ENCODE measurements at regions not wholly inside any gene's neighbourhood (a gene's known extent, or its start where the extent isn't known, plus 50 kb on each side); places are given as distances from the start of the nearest gene placed in this dataset.

GRCh38 chrX:39338583-39338982, 537.3 kb downstream of the MID1IP1 start:
- Histone ChIP-seq H3F3A (replicated peaks; ENCODE audit: insufficient read depth) (no peaks in the 10 kb centered on the region), H3K9me3 (no peaks in the 10 kb centered on the region), H4K20me1 (ENCODE audit: insufficient read depth) (no peaks in the 10 kb centered on the region), H3K4me1 (ENCODE audit: control insufficient read depth in 1 of 2, insufficient read depth in 2 of 2, low read depth in 1 of 2, low read length in 1 of 2) (peaks cover 0 to 2% of the 10 kb centered on the region in 2 experiments; a peak in 1 of 4 replicates), H3K36me3 (replicated peaks in 1 of 2; ENCODE audit: control insufficient read depth in 1 of 2, insufficient read depth in 2 of 2, low read length in 1 of 2) (no peaks in the 10 kb centered on the region), H3K9me2 (no peaks in the 10 kb centered on the region), H3K9ac (no peak overlapping the region), H3K27me3 (ENCODE audit: insufficient read depth) (peaks cover 5% of the 10 kb centered on the region; the same call in 1 of the 2 replicates), H2AFZ (ENCODE audit: low read depth) (no peak overlapping the region), H3K4me3 (ENCODE audit: low read depth in 2 of 2, low read length in 1 of 2) (no peak overlapping the region), H3K27ac (ENCODE audit: low read depth in 2 of 2, low read length in 1 of 2) (no peak overlapping the region), H3K79me2 (ENCODE audit: insufficient read depth) (no peaks in the 10 kb centered on the region), H3K4me2 (no peak overlapping the region)
- WGBS (ENCODE audit: low lambda C conversion rate), result 16% methylated on average over 2 of the region's 2 CpGs
- CTCF ChIA-PET, result no interaction called here
- DNase-seq, result no peak
- TF ChIP-seq CTCF (IDR thresholded peaks at IDR 0.05) (no peak), RCOR1 (IDR thresholded peaks at IDR 0.05; ENCODE audit: low read length) (no peak), SIN3A (IDR thresholded peaks at IDR 0.05; ENCODE audit: borderline replicate concordance, low read depth, low read length) (no peak), TAF1 (IDR thresholded peaks at IDR 0.05; ENCODE audit: borderline replicate concordance, low read depth, low read length) (no peak), IRF3 (IDR thresholded peaks at IDR 0.05; ENCODE audit: low read depth, low read length) (no peak), TCF12 (IDR thresholded peaks at IDR 0.05) (no peak), POLR2AphosphoS5 (IDR thresholded peaks at IDR 0.05; ENCODE audit: low read depth, low read length) (no peak), RAD21 (IDR thresholded peaks at IDR 0.05; ENCODE audit: low read length) (no peak), GATA2 (CRISPR knock-in tag; IDR thresholded peaks at IDR 0.05) (no peak), EP300 (IDR thresholded peaks at IDR 0.05; ENCODE audit: borderline replicate concordance in 1 of 2, low read depth in 1 of 2, low read length in 1 of 2) (no peak), USF1 (IDR thresholded peaks at IDR 0.05; ENCODE audit: borderline replicate concordance, low read depth) (no peak), NFIC (IDR thresholded peaks at IDR 0.05; ENCODE audit: borderline replicate concordance) (no peak), YY1 (IDR thresholded peaks at IDR 0.05; ENCODE audit: low read depth) (no peak)
- POLR2A ChIA-PET, result no interaction called here

- WGBS (ENCODE audit: low lambda C conversion rate), result 22% methylated on average over 5 of the region's 5 CpGs
- Histone ChIP-seq H2AFZ (ENCODE audit: low read depth) (no peak overlapping the region), H3K36me3 (replicated peaks in 1 of 2; ENCODE audit: control insufficient read depth in 1 of 2, insufficient read depth in 2 of 2, low read length in 1 of 2) (no peaks in the 10 kb centered on the region), H4K20me1 (ENCODE audit: insufficient read depth) (no peaks in the 10 kb centered on the region), H3K9me2 (no peaks in the 10 kb centered on the region), H3K4me3 (ENCODE audit: low read depth in 2 of 2, low read length in 1 of 2) (no peak overlapping the region), H3K9me3 (no peaks in the 10 kb centered on the region), H3K27ac (ENCODE audit: low read depth in 2 of 2, low read length in 1 of 2) (no peak overlapping the region), H3K79me2 (ENCODE audit: insufficient read depth) (no peaks in the 10 kb centered on the region), H3F3A (replicated peaks; ENCODE audit: insufficient read depth) (no peaks in the 10 kb centered on the region), H3K9ac (no peak overlapping the region), H3K4me2 (no peak overlapping the region), H3K27me3 (ENCODE audit: insufficient read depth) (peaks cover 9% of the 10 kb centered on the region; the same call in 1 of the 2 replicates), H3K4me1 (ENCODE audit: control insufficient read depth in 1 of 2, insufficient read depth in 2 of 2, low read depth in 1 of 2, low read length in 1 of 2) (no peaks in the 10 kb centered on the region)
- no peak for DNase-seq
- ChIA-PET CTCF (no interaction called here), POLR2A (no interaction called here)
- TF ChIP-seq GABPA (IDR thresholded peaks at IDR 0.05; ENCODE audit: low read depth), result no peak
- TF ChIP-seq MAX (IDR thresholded peaks at IDR 0.05; ENCODE audit: low read depth), result no peak
- TF ChIP-seq MEF2A (IDR thresholded peaks at IDR 0.05; ENCODE audit: borderline replicate concordance, low read depth), result no peak
- no peak for TF ChIP-seq ZBTB33 (IDR thresholded peaks at IDR 0.05; ENCODE audit: borderline replicate concordance, low read depth)
- no peak for TF ChIP-seq IRF3 (IDR thresholded peaks at IDR 0.05; ENCODE audit: low read depth, low read length)
- TF ChIP-seq ELF1 (IDR thresholded peaks at IDR 0.05), result no peak
These were observed 555.0 kb downstream of the MID1IP1 start for GRCh38 chrX:39356119-39356807.
